ENCODE measurements at regions not wholly inside any gene's neighbourhood (a gene's known extent, or its start where the extent isn't known, plus 50 kb on each side); places are given as distances from the start of the nearest gene placed in this dataset.

- TF ChIP-seq YY1 (IDR thresholded peaks at IDR 0.05; ENCODE audit: insufficient read depth, insufficient read length) (no peak), ZNF274 (IDR thresholded peaks at IDR 0.05; ENCODE audit: low read depth, low read length) (no peak)
Observed at GRCh38 chr13:47252627-47253026, 355.8 kb upstream of the HTR2A start.
